ENCODE measurements at regions not wholly inside any gene's neighbourhood (a gene's known extent, or its start where the extent isn't known, plus 50 kb on each side); places are given as distances from the start of the nearest gene placed in this dataset.

DNA sequence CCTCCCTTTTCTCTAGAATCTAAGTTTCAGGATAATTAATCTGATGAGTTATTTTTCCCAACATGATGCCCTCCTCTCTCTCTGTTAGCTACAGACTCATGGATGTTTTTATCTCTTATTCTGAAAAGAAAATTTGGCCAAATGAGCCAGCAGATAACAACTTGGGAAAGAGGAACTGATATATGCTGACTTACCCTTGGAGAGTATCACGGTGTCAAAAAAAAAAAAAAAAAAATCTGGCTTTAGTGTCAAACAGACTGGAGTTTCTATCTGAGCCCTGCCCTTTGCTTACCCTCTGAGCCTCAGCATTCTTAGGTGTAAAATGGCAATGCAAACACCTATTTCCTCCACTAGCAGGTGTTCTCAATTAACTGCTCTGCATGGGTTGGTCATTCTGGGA is 190.4 kb downstream of the AHR start:
- CTCF ChIA-PET (ENCODE audit: low intra/inter-chr PET ratio, low total read pairs) = no interaction called here
- H3K27ac ChIP-seq (ENCODE audit: extremely low read length, insufficient read depth, low read length) = no peak overlapping the region
- POLR2A ChIA-PET = no interaction called here
- no peaks in the 10 kb centered on the region for H3K9me3 ChIP-seq (ENCODE audit: low read length)
- TF ChIP-seq ZFP41 (CRISPR knock-in tag; IDR thresholded peaks at IDR 0.05; ENCODE audit: borderline replicate concordance) (no peak), RBM39 (IDR thresholded peaks at IDR 0.05; ENCODE audit: low read depth, low read length, poor library complexity, severe bottlenecking) (no peak), FOXA3 (CRISPR knock-in tag; IDR thresholded peaks at IDR 0.05) (no peak), MEIS1 (CRISPR knock-in tag; IDR thresholded peaks at IDR 0.05; ENCODE audit: borderline replicate concordance) (no peak), ZFP62 (CRISPR knock-in tag; IDR thresholded peaks at IDR 0.05) (no peak), ETV6 (CRISPR knock-in tag; conservative IDR thresholded peaks at IDR 0.05) (no peak), ZNF282 (IDR thresholded peaks at IDR 0.05; ENCODE audit: partially characterized antibody) (no peak), FLYWCH1 (CRISPR knock-in tag; IDR thresholded peaks at IDR 0.05) (no peak), ZBTB46 (CRISPR knock-in tag; IDR thresholded peaks at IDR 0.05; ENCODE audit: borderline replicate concordance) (no peak), ZNF777 (CRISPR knock-in tag; IDR thresholded peaks at IDR 0.05) (no peak), TCF7L2 (IDR thresholded peaks at IDR 0.05; ENCODE audit: low read depth, low read length) (no peak), CBX5 (CRISPR knock-in tag; IDR thresholded peaks at IDR 0.05; ENCODE audit: borderline replicate concordance) (no peak), RXRA (CRISPR knock-in tag; IDR thresholded peaks at IDR 0.05) (no peak), HMG20A (CRISPR knock-in tag; IDR thresholded peaks at IDR 0.05; ENCODE audit: borderline replicate concordance) (no peak), AKNA (CRISPR knock-in tag; IDR thresholded peaks at IDR 0.05; ENCODE audit: borderline replicate concordance) (no peak)
- 87% methylated on average over 1 of the region's 1 CpG for WGBS (ENCODE audit: low lambda C conversion rate)
- ATAC-seq (no peak), DNase-seq (ENCODE audit: low spot score) (no peak), FAIRE-seq (no peak)
- H3K4me2 ChIP-seq (ENCODE audit: low read depth, low read length) = no peak overlapping the region
- no peak overlapping the region for H3K9ac ChIP-seq (ENCODE audit: insufficient read depth, low read depth, low read length)
- no peaks in the 10 kb centered on the region for H3K27me3 ChIP-seq (ENCODE audit: control insufficient read depth in 1 of 2, insufficient read depth in 2 of 2, low read length in 2 of 2)
- no peak overlapping the region for H2AFZ ChIP-seq (ENCODE audit: low read length)
- peaks cover 34% of the 10 kb centered on the region for H3K4me1 ChIP-seq (ENCODE audit: insufficient read depth, low read length)
- intact Hi-C loops (cut with micrococcal nuclease; ENCODE audit: unreplicated experiment) = no loop called here
- H4K20me1 ChIP-seq (ENCODE audit: insufficient read depth, low read length) = no peaks in the 10 kb centered on the region
- H3K36me3 ChIP-seq (replicated peaks in 1 of 2; ENCODE audit: control insufficient read depth in 1 of 2, insufficient read depth in 2 of 2, low read length in 2 of 2) = no peaks in the 10 kb centered on the region
- BruUV-seq (replicated peaks) = no TSS peak
- H3K79me2 ChIP-seq (ENCODE audit: insufficient read depth, low read length) = no peaks in the 10 kb centered on the region
- H3K4me3 ChIP-seq (replicated peaks in 1 of 3; ENCODE audit: insufficient read depth in 1 of 3, low read depth in 2 of 3, low read length in 3 of 3) = no peak overlapping the region
- in situ Hi-C loops (cut with HindIII; ENCODE audit: extremely low pct_ligation_motif_present, low pct_unique_long_range_greater_than_20kb) = no loop called here

Data from HepG2 (cell line).